GM19023 (cell line): ENCODE measurements at regions not wholly inside any gene's neighbourhood (a gene's known extent, or its start where the extent isn't known, plus 50 kb on each side); places are given as distances from the start of the nearest gene placed in this dataset.
A peak's percentile ranks its signal among the peaks of the same experiment; 100 is the strongest.
"Not testable (repeated sequence)": the region's sequence is repeated elsewhere in the genome, so short reads cannot be mapped to it uniquely, and the experiment has no call there.

Experiments used
- ATAC-seq: cut with Tn5 transposase; IDR thresholded peaks from one replicate; pipeline ENCODE4 v1.9.1; 2021; ENCODE audit warnings: mild to moderate bottlenecking, moderate library complexity; ENCODE audit not compliant: unreplicated experiment

GRCh38 chr5:118310401-118310800 lies 677.9 kb downstream of the DTWD2 start:
- no peak for ATAC-seq

- ATAC-seq, result no peak
Measured at GRCh38 chr5:118303296-118303695, 685.1 kb downstream of the DTWD2 start.

GRCh38 chr5:118302786-118303185 lies 685.6 kb downstream of the DTWD2 start:
- ATAC-seq, result no peak

- ATAC-seq, result no peak
Measured at GRCh38 chr5:118301696-118302095, 686.7 kb downstream of the DTWD2 start.

- no peak for ATAC-seq
Measured at GRCh38 chr5:118295045-118295444, 693.3 kb downstream of the DTWD2 start.

GRCh38 chr5:118293378-118293777 lies 695.0 kb downstream of the DTWD2 start:
- ATAC-seq, result no peak

- ATAC-seq, result no peak
Measured at GRCh38 chr5:118290204-118290603, 698.1 kb downstream of the DTWD2 start.

- ATAC-seq, result not testable (repeated sequence)
Measured at GRCh38 chr5:118284230-118284629, 704.1 kb downstream of the DTWD2 start.

- not testable (repeated sequence) for ATAC-seq
Measured at GRCh38 chr5:118282480-118283038, 705.8 kb downstream of the DTWD2 start.

- ATAC-seq, result no peak
Measured at GRCh38 chr5:118279540-118280294, 708.6 kb downstream of the DTWD2 start.

- no peak for ATAC-seq
Measured at GRCh38 chr5:118270526-118270925, 717.8 kb downstream of the DTWD2 start.

- ATAC-seq, result no peak
Measured at GRCh38 chr5:118258223-118258622, 730.1 kb downstream of the DTWD2 start.

- no peak for ATAC-seq
Measured at GRCh38 chr5:118257066-118257465, 731.3 kb downstream of the DTWD2 start.

- ATAC-seq, result no peak
Measured at GRCh38 chr5:118253225-118254061, 734.9 kb downstream of the DTWD2 start.

- peak; percentile 60 for ATAC-seq
Measured at GRCh38 chr5:118249386-118249785, 739.0 kb downstream of the DTWD2 start.

GRCh38 chr5:118247458-118247857 lies 740.9 kb downstream of the DTWD2 start:
- no peak for ATAC-seq

GRCh38 chr5:118243613-118244012 lies 744.7 kb downstream of the DTWD2 start:
- ATAC-seq, result no peak

- ATAC-seq, result no peak
Measured at GRCh38 chr5:118243068-118243467, 745.3 kb downstream of the DTWD2 start.

GRCh38 chr5:118236108-118236849 lies 752.1 kb downstream of the DTWD2 start:
- peak; percentile 53 for ATAC-seq

GRCh38 chr5:118233606-118234005 lies 754.7 kb downstream of the DTWD2 start:
- no peak for ATAC-seq

- ATAC-seq, result no peak
Measured at GRCh38 chr5:118228489-118228888, 759.9 kb downstream of the DTWD2 start.
